Pancreas (tissue), 10 donors: ENCODE measurements at regions not wholly inside any gene's neighbourhood (a gene's known extent, or its start where the extent isn't known, plus 50 kb on each side); places are given as distances from the start of the nearest gene placed in this dataset.

Experiments used
- ATAC-seq, 4 donors: fragments of 200-7000 bp; cut with Tn5 transposase; one replicate each; pipeline versions ENCODE4 v1.8.0 to v1.9.1; 2020; ENCODE audit warnings: mild to moderate bottlenecking in 4 of 4, moderate library complexity in 4 of 4
- DNase-seq, 6 donors: peaks; one replicate each; pipeline ENCODE4 v3.0.0-alpha.2; 2020
- FAIRE-seq: peaks from 2 replicates; lab custom pipeline; 2012; peaks lifted over from hg19 to GRCh38; lab: Jason Lieb, UNC
- H3K27ac ChIP-seq, 4 donors: fragments of 200-600 bp; sonication (generic); 1 replicate in 3 of 4; 2 replicates in 1 of 4; pipeline versions ENCODE4 v1.5.0 to v1.8.0; 2020
- H3K27me3 ChIP-seq, 4 donors: fragments of 200-600 bp; one replicate each; pipeline ENCODE4 v1.8.0; 2021
- H3K36me3 ChIP-seq, 3 donors: fragments of 200-600 bp; sonication (generic) in 1 of 3; one replicate each; pipeline versions ENCODE4 v1.5.0 to v1.8.0; 2020 to 2021
- H3K4me1 ChIP-seq, 3 donors: fragments of 200-600 bp; one replicate each; pipeline ENCODE4 v1.8.0; 2021
- H3K4me3 ChIP-seq, 4 donors: fragments of 200-600 bp; sonication (generic) in 2 of 4; one replicate each; pipeline versions ENCODE4 v1.5.0 to v1.8.0; 2020 to 2021
- H3K9me3 ChIP-seq, 4 donors: fragments of 200-600 bp; one replicate each; pipeline ENCODE4 v1.8.0; 2021
- WGBS, 2 donors: extraction: QIAGEN DNeasy Blood & Tissue Kit; methylation state at CpG; one replicate each; pipeline ENCODE4 v1.1.7; 2013; 5-methylcytosine and 5-hydroxymethylcytosine counted together
- intact Hi-C, 3 donors: fragments of 100-400 bp; cut with DNase I; formaldehyde crosslinking; loops; one replicate each; pipeline versions ENCODE4 v1.11.1 to v1.14.2; 2022
- TF ChIP-seq, protein P1 (sequence below), 4 donors: fragments of 200-600 bp; sonication (generic) in 3 of 4; IDR thresholded peaks; one replicate each; pipeline versions ENCODE4 v1.5.0 to v1.8.0; 2021; ENCODE audit warnings: antibody characterized with exemption in 4 of 4
- donor health status: healthy with polysubstance abuse.
- donor health status: DM: no; HTN: no; CAD: no; lungs with moderate emphysema.
- donor health status: DM: no; HTN: no; CAD: no.
- donor health status: control.
- donor health status: control.
- donor health status: Bipolar disorder and iron deficiency.
- donor health status: DM: yes; HTN: yes; CAD: no.
- donor health status: DM: no; HTN: no; CAD: no.
- donor health status: DM: no; HTN: no; CAD: no.
- donor health status: DM: yes; HTN: yes; CAD: no.

DNA sequence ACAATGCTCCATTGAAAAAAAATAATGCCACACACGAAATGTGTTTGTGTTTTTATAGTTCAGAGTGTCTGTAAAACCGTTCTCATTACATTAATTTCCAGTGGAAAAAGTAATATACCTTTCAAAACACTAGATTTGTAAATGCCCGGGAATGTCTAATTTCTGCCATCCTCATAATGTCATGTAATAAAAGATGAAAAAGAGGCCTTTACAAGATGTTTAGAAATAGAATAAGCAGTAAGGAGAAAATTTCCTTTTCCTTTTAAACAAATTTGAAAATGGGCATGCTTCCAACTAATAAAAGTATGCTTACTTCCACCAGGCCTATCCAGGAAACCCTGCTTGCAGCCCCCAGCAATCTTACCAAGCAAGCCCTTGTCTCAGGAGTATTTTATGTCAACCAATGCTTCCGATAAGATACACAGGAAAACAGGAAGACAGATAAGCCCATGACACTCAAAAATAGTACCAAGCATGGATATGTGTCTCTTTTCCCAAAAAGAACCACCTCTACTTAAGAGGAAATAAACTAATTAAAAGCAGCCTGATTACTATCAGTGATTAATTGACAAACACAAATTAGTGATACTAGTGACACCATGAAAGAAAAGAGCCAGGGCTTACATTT is 894.7 kb upstream of the INTU start:
- intact Hi-C loops: no loop called here
- 34 to 46% methylated on average over 4 of the region's 4 CpGs for whole genome bisulfite sequencing, 2 donors
- Histone ChIP-seq H3K9me3 (no peaks in the 10 kb centered on the region), H3K4me1 (no peaks in the 10 kb centered on the region), H3K27ac (no peak overlapping the region), H3K4me3 (no peak overlapping the region), H3K27me3 (no peaks in the 10 kb centered on the region), H3K36me3 (no peaks in the 10 kb centered on the region)
- FAIRE-seq (no peak), ATAC-seq (no peak), DNase-seq (no peak)
- TF ChIP-seq, protein P1, sequence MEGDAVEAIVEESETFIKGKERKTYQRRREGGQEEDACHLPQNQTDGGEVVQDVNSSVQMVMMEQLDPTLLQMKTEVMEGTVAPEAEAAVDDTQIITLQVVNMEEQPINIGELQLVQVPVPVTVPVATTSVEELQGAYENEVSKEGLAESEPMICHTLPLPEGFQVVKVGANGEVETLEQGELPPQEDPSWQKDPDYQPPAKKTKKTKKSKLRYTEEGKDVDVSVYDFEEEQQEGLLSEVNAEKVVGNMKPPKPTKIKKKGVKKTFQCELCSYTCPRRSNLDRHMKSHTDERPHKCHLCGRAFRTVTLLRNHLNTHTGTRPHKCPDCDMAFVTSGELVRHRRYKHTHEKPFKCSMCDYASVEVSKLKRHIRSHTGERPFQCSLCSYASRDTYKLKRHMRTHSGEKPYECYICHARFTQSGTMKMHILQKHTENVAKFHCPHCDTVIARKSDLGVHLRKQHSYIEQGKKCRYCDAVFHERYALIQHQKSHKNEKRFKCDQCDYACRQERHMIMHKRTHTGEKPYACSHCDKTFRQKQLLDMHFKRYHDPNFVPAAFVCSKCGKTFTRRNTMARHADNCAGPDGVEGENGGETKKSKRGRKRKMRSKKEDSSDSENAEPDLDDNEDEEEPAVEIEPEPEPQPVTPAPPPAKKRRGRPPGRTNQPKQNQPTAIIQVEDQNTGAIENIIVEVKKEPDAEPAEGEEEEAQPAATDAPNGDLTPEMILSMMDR (IDR thresholded peaks at IDR 0.05): no peak

DNA sequence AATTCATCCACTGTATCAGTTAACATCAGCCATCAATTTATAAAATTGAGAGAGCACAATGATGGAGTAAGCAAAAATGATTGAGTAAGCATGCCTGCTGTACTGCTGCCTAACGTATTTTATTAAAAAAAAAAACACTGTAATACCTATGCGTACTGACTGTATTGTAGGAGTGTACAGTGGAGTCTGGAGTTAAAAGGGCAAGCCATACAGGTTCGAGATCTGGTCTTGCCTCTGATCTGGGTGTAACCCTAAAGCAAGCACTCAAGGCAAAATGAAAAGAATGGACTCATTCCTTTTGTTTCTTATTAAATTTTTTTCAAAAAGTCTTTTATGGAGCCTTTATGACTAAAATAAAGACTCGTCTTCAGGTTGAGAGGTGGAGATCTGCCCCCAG is 894.2 kb upstream of the INTU start:
- intact Hi-C loops: no loop called here
- no peak overlapping the region for H3K27ac ChIP-seq
- no peaks in the 10 kb centered on the region for H3K4me1 ChIP-seq
- H3K9me3 ChIP-seq: no peaks in the 10 kb centered on the region
- H3K27me3 ChIP-seq: no peaks in the 10 kb centered on the region
- no peaks in the 10 kb centered on the region for H3K36me3 ChIP-seq
- DNase-seq (no peak), FAIRE-seq (no peak), ATAC-seq (no peak)
- no peak overlapping the region for H3K4me3 ChIP-seq
- 42 to 66% methylated on average over 4 of the region's 4 CpGs for WGBS, 2 donors
- TF ChIP-seq, protein P1 (IDR thresholded peaks at IDR 0.05): no peak

GRCh38 chr4:126738926-126739325 is 893.8 kb upstream of the INTU start:
- TF ChIP-seq, protein P1 (IDR thresholded peaks at IDR 0.05): no peak
- Histone ChIP-seq H3K27ac (no peak overlapping the region), H3K4me1 (no peaks in the 10 kb centered on the region), H3K9me3 (no peaks in the 10 kb centered on the region), H3K4me3 (no peak overlapping the region), H3K27me3 (no peaks in the 10 kb centered on the region), H3K36me3 (no peaks in the 10 kb centered on the region)
- ATAC-seq: no peak
- DNase-seq: no peak
- 0 to 49% methylated on average over 1 of the region's 1 CpG for WGBS, 2 donors
- intact Hi-C loops: no loop called here
- no peak for FAIRE-seq

- Histone ChIP-seq H3K27ac (no peak overlapping the region), H3K36me3 (no peaks in the 10 kb centered on the region), H3K27me3 (no peaks in the 10 kb centered on the region), H3K4me1 (no peaks in the 10 kb centered on the region), H3K9me3 (no peaks in the 10 kb centered on the region), H3K4me3 (no peak overlapping the region)
- intact Hi-C loops: no loop called here
- WGBS, 2 donors: 78 to 87% methylated on average over 6 of the region's 6 CpGs
- DNase-seq (no peak), ATAC-seq (no peak), FAIRE-seq (no peak)
- TF ChIP-seq, protein P1 (IDR thresholded peaks at IDR 0.05): no peak
Measured at GRCh38 chr4:126740687-126741086, 892.1 kb upstream of the INTU start.

DNA sequence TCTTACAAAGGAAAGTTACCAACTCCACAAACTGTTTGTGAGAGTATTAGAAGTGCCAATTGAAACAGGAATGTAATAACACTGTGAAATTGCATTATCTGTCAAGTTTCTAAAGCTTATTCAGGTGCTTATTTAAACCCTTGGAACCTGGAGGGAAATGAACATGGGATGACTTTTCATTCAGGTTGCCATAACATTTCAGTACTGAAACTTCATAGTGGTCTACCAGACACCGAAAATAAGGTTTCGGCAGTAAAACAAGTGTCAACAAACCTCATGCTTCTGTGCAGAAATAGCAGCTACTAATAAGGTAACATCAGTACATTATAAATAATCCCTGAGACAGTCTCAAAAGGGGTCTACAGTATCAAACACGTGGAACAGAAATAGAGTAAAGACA is 890.7 kb upstream of the INTU start:
- WGBS, 2 donors: 56 to 66% methylated on average over 3 of the region's 3 CpGs
- Histone ChIP-seq H3K27me3 (no peaks in the 10 kb centered on the region), H3K36me3 (no peaks in the 10 kb centered on the region), H3K9me3 (no peaks in the 10 kb centered on the region), H3K4me3 (no peak overlapping the region), H3K4me1 (no peaks in the 10 kb centered on the region), H3K27ac (no peak overlapping the region)
- intact Hi-C loops: no loop called here
- FAIRE-seq (no peak), ATAC-seq (no peak), DNase-seq (no peak)
- TF ChIP-seq, protein P1 (IDR thresholded peaks at IDR 0.05): no peak
